Ishikawa (cell line): ENCODE measurements at regions not wholly inside any gene's neighbourhood (a gene's known extent, or its start where the extent isn't known, plus 50 kb on each side); places are given as distances from the start of the nearest gene placed in this dataset.

Experiments used
- CEBPB ChIP-seq: IDR thresholded peaks from 2 replicates; pipeline ENCODE4 v1.6.1; 2012
- CREB1 ChIP-seq: IDR thresholded peaks from 2 replicates; pipeline ENCODE4 v1.6.1; 2012; ENCODE audit warnings: low read depth
- EGR1 ChIP-seq: IDR thresholded peaks from 2 replicates; pipeline ENCODE4 v1.6.1; 2012
- EP300 ChIP-seq: IDR thresholded peaks from 2 replicates; pipeline ENCODE4 v1.6.1; 2012; ENCODE audit warnings: borderline replicate concordance
- FOXM1 ChIP-seq: IDR thresholded peaks from 2 replicates; pipeline ENCODE4 v1.6.1; 2012; ENCODE audit warnings: low read depth, borderline replicate concordance
- NFIC ChIP-seq: IDR thresholded peaks from 2 replicates; pipeline ENCODE4 v1.6.1; 2012
- RAD21 ChIP-seq: IDR thresholded peaks from 2 replicates; pipeline ENCODE4 v1.6.1; 2012; ENCODE audit warnings: low read depth
- TAF1 ChIP-seq: IDR thresholded peaks from 2 replicates; pipeline ENCODE4 v1.6.1; 2012; ENCODE audit warnings: low read depth, mild to moderate bottlenecking
- TCF12 ChIP-seq: IDR thresholded peaks from 2 replicates; pipeline ENCODE4 v1.6.1; 2012; ENCODE audit warnings: low read depth
- TEAD4 ChIP-seq: IDR thresholded peaks from 2 replicates; pipeline ENCODE4 v1.6.1; 2012
- YY1 ChIP-seq: IDR thresholded peaks from 2 replicates; pipeline ENCODE4 v1.6.1; 2012; ENCODE audit warnings: low read depth
- ZBTB7A ChIP-seq: IDR thresholded peaks from 2 replicates; pipeline ENCODE4 v1.6.1; 2012; ENCODE audit warnings: low read depth
- TF ChIP-seq, protein P1 (sequence below): IDR thresholded peaks from 2 replicates; pipeline ENCODE4 v1.6.1; 2012
- TF ChIP-seq, protein P2 (sequence below): IDR thresholded peaks from 2 replicates; pipeline ENCODE4 v1.6.1; 2012; ENCODE audit warnings: low read depth, mild to moderate bottlenecking
- TF ChIP-seq, protein P3 (sequence below): IDR thresholded peaks from 2 replicates; pipeline ENCODE4 v1.6.1; 2012

DNA sequence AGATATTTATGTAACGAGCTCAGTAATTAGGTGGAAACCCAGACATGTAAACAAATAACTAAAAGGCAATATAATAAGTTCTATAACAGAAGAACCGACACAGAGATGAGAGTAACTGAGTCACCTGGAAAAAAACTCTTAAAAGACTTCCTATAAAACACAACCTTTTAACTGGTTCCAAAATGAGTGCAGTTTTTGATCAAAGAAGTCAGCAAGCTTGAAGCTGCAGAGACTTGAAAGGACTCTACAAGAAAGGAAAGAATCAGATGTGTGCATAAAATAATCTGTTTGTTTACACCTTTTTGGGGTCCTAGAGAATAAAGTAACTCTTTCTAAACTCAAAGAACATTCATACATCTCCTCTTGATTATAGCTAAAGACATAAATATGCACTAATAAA is 560.4 kb upstream of the CCDC54 start:
- TF ChIP-seq CEBPB (no peak), CREB1 (no peak)
- TF ChIP-seq, protein P1, sequence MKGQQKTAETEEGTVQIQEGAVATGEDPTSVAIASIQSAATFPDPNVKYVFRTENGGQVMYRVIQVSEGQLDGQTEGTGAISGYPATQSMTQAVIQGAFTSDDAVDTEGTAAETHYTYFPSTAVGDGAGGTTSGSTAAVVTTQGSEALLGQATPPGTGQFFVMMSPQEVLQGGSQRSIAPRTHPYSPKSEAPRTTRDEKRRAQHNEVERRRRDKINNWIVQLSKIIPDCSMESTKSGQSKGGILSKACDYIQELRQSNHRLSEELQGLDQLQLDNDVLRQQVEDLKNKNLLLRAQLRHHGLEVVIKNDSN: no peak
- TF ChIP-seq, protein P2, sequence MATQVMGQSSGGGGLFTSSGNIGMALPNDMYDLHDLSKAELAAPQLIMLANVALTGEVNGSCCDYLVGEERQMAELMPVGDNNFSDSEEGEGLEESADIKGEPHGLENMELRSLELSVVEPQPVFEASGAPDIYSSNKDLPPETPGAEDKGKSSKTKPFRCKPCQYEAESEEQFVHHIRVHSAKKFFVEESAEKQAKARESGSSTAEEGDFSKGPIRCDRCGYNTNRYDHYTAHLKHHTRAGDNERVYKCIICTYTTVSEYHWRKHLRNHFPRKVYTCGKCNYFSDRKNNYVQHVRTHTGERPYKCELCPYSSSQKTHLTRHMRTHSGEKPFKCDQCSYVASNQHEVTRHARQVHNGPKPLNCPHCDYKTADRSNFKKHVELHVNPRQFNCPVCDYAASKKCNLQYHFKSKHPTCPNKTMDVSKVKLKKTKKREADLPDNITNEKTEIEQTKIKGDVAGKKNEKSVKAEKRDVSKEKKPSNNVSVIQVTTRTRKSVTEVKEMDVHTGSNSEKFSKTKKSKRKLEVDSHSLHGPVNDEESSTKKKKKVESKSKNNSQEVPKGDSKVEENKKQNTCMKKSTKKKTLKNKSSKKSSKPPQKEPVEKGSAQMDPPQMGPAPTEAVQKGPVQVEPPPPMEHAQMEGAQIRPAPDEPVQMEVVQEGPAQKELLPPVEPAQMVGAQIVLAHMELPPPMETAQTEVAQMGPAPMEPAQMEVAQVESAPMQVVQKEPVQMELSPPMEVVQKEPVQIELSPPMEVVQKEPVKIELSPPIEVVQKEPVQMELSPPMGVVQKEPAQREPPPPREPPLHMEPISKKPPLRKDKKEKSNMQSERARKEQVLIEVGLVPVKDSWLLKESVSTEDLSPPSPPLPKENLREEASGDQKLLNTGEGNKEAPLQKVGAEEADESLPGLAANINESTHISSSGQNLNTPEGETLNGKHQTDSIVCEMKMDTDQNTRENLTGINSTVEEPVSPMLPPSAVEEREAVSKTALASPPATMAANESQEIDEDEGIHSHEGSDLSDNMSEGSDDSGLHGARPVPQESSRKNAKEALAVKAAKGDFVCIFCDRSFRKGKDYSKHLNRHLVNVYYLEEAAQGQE: no peak

DNA sequence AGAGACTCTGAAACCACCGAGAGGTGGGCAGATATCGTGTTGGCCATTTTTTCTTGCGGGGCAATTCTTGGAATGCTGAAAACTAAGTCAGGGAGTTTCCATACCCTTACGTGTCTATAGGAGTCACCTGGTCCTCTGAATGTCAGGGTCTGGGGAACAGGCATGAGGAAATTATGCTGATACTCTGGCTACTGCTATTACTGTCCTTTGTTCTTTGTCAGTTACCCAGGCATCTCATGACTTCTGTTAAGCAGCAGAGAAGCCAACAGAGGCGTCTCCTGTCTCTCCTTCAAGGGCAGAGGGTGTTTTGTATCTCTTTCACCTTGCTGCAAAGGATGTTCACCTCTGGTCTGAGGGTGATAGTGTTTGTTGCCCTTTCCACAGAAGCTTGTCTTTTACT is 559.5 kb upstream of the CCDC54 start:
- TF ChIP-seq CREB1 (no peak), FOXM1 (no peak), TEAD4 (no peak), NFIC (no peak), RAD21 (no peak), YY1 (no peak)

DNA sequence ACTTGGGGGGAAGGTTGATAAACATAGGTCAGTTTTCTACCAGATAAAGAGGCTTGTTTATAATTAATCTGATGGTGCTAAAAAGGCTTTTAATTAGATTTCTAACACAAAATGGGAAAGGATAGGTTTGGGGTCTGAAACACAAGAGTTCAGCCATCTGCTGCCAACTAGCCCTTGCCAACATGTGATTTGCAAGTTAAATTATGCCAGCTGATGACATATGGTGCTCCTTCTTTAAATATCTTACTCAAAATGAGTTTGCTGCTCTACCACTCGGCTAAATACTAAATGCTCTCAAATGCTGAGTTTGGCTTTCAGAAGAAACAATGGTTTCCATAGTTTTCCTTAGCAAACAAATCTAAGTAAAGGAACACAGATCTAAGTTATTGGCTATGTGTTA is 557.8 kb upstream of the CCDC54 start:
- no peak for TF ChIP-seq NFIC
- no peak for TF ChIP-seq RAD21

DNA sequence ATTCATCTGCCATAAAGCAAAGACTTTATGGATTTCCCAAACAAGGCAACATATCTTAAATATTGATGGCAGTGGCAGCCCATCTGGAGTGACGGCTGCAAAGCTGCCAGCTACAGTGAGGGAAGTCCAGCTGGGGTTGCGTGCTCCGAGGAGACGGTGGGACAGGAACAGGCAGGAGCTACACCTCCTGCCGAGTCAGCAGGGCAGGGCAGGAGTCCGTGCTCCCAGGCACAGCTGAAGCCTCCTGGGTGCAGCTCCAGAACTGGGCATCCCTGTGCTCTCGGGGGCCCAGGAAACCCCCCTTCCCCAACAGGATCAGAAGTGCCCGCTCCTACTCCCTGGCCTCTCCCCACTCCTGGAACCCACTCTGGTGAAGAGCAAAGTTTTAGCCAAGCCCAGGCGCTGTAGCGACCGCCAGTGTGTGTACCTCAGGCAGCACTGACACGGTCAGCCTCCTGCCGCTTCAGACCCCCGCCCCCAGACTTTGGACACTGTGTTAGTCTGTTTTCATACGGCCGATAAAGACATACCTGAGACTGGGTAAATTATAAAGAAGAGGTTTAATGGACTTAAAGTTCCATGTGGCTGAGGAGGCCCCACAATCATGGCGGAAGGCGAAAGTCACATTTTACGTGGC is 556.4 kb upstream of the CCDC54 start:
- TF ChIP-seq TEAD4 (no peak), CREB1 (no peak), TAF1 (no peak), TCF12 (no peak), ZBTB7A (no peak)
- TF ChIP-seq, protein P3, sequence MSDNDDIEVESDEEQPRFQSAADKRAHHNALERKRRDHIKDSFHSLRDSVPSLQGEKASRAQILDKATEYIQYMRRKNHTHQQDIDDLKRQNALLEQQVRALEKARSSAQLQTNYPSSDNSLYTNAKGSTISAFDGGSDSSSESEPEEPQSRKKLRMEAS: no peak
- TF ChIP-seq, protein P1: no peak

DNA sequence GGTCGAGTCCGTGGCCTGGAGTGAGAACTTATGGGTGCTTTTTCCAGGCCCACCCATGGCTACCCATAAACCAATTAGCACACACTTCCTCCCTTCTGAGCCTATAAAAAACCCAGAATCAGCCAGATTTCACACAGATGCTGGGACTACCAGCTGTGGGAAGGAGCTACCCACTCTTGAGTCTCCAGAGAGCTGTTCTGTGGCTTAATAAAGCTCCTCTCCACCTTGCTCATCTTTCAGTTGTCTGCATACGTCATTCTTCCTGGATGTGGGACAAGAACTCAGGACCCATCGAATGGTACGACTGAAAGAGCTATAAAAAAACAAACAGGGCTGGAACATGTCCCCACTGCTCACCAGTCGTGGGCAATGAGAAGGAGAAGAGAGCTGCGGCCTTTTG is 555.4 kb upstream of the CCDC54 start:
- TF ChIP-seq ZBTB7A (no peak), YY1 (no peak), CREB1 (no peak), TEAD4 (no peak), EGR1 (no peak), NFIC (no peak), CEBPB (no peak), TCF12 (no peak), EP300 (no peak), TAF1 (no peak), FOXM1 (no peak), RAD21 (no peak)
- TF ChIP-seq, protein P1: no peak
- TF ChIP-seq, protein P3: no peak
- TF ChIP-seq, protein P2: no peak

DNA sequence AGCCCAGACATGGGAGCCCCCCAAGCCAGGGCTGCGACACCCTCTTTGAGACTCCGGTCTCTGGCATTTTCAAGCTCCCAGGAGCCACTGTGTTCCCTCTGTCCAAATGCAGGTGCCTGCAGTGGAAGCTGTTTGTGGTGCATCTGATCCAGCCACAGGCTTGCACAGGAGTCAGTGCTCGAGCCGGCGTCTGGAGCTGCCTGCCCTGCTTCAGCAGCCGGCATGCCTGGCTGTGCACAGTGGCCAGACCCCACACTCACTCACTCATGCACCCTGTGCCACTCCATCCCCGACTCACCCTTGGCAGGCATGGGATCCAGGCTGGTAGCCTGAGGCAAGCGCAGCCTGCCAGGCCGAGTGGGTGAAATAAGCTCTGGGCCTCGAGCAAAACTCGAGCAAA is 555.0 kb upstream of the CCDC54 start:
- TF ChIP-seq EGR1: no peak
- no peak for TF ChIP-seq CEBPB
- no peak for TF ChIP-seq EP300
- TF ChIP-seq, protein P2: no peak
- TF ChIP-seq ZBTB7A: no peak
